Erythroblast (primary cell): ENCODE measurements at regions not wholly inside any gene's neighbourhood (a gene's known extent, or its start where the extent isn't known, plus 50 kb on each side); places are given as distances from the start of the nearest gene placed in this dataset.

Experiments
- DNase-seq, 2 experiments: peaks; one replicate each; lab custom pipeline; 2025; lab: John Stamatoyannopoulos, UW
- GATA1 ChIP-seq: IDR thresholded peaks from 2 replicates; pipeline ENCODE4 v1.6.1; 2011; ENCODE audit warnings: low read depth, mild to moderate bottlenecking, control low read depth, low read length, moderate library complexity
- POLR2A ChIP-seq: IDR thresholded peaks from 2 replicates; pipeline ENCODE4 v1.6.1; 2011; ENCODE audit warnings: mild to moderate bottlenecking, low read length

- TF ChIP-seq POLR2A (no peak), GATA1 (no peak)
- no peak for DNase-seq
Observed at GRCh38 chr18:44134447-44134846, 546.2 kb upstream of the SETBP1 start.

DNA sequence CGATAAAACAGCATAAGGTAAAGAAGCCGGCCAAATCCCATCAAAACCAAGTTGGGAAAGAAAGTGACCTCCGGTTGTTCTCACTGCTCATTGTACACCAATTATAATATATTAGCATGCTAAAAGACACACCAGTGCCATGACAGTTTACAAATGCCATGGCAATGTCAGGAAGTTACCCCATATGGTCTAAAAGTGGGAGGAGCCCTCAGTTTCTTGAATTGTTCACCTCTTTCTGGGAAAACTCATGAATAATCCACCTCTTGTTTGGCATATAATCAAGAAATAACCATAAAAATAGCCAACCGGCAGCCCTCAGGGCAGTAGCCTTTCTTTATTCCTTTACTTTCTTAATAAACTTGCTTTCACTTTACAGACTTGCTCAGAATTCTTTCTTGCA, 544.9 kb upstream of the SETBP1 start:
- no peak for TF ChIP-seq GATA1
- no peak for TF ChIP-seq POLR2A
- DNase-seq: no peak

- no peak for TF ChIP-seq POLR2A
- no peak for TF ChIP-seq GATA1
- DNase-seq: no peak
Observed at GRCh38 chr18:44136326-44136725, 544.4 kb upstream of the SETBP1 start.

GRCh38 chr18:44143072-44143471, 537.6 kb upstream of the SETBP1 start:
- no peak for TF ChIP-seq GATA1
- no peak for TF ChIP-seq POLR2A
- no peak for DNase-seq

DNA sequence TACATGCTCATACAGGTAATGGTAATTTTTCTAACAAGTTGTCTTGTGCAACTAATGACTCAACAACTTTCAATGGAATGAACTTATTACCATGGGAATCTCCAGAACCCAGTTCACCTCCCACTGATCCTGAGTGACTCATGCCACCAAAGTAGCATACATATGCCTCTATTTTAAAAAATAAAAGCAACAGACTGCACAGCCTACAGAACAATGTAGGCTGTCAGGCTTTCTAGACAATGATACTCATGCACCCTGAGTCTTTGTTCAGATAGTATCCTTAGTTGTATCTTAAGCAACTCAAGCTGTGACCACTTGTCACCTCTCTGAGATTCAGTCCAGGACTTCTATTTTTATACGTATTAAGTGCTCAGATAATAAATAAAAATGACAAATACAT, 531.0 kb upstream of the SETBP1 start:
- TF ChIP-seq POLR2A (no peak), GATA1 (no peak)

GRCh38 chr18:44153981-44154380, 526.7 kb upstream of the SETBP1 start:
- TF ChIP-seq POLR2A (no peak), GATA1 (no peak)

More for the DNA sequence above, 531.0 kb upstream of the SETBP1 start:
- no peak for DNase-seq

DNA sequence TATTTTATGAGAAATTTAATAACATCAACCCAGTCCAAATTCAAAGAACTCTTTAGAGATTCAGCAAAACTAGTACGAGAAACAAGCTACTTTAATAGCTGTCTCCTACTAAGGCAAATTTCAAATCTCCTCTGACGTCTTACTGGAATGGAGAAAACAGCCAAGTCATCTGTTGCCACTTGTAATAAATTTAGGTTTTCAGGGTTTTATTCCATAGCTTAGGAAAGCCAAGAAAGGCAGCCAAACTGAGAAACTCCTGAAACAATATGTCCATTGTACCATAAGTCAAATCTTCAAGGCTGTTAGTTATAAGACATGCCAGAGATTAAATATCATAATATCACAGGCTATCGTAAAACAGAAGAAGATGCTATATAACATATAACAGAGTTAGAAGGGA, 524.6 kb upstream of the SETBP1 start:
- DNase-seq: no peak

More at GRCh38 chr18:44153981-44154380, 526.7 kb upstream of the SETBP1 start:
- DNase-seq: no peak

DNA sequence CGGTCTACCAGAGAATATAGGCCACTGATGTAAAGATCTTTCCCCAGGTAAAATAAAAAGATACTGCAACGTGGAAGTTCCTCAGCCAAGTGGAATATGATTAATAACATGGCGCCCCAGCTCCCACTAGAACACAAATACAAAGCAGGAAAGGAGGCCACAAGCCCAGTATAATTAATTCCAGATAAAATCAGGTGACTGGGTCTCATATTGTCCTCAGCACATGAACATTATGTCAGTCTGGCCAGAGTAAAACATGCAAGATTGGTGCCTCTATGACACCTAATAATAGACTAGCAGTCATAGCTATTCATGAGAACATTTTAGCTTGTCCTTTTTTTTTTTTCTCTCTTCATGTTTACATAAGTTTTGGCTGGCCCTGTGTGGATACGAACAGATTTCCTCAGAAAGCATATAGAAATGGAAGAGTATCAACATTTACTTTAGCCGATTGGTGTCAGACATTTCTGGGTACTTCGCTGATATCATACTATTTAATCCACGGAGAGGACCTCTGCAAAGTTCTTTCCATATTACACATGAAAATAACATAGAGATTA, 523.8 kb upstream of the SETBP1 start:
- DNase-seq: no peak
- TF ChIP-seq GATA1 (no peak), POLR2A (no peak)

More for the DNA sequence above, 524.6 kb upstream of the SETBP1 start:
- TF ChIP-seq POLR2A: no peak
- no peak for TF ChIP-seq GATA1

GRCh38 chr18:44170208-44170880, 510.3 kb upstream of the SETBP1 start:
- DNase-seq: no peak
- TF ChIP-seq GATA1: no peak
- no peak for TF ChIP-seq POLR2A

GRCh38 chr18:44171301-44171700, 509.4 kb upstream of the SETBP1 start:
- no peak for TF ChIP-seq POLR2A
- TF ChIP-seq GATA1: no peak
- no peak for DNase-seq

DNA sequence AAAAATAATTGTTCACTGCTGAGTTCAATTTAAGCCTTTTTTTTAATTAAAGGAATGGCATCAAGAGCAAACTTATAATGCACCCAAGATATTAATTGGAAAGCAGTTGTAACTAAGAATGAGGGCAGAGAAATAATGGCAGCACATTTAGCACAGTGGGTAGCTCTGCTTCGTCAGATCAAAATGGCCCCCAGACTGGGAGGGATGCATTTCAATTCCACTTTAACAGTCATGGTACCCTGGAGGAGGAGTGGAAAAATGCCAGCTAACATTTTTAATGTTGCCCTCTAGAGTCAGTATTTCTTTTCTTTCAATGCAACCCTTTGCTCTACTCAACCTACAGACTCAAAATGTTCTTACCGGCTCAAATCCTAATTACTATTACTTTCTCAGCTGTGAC, 504.8 kb upstream of the SETBP1 start:
- no peak for DNase-seq

GRCh38 chr18:44178476-44178875, 502.2 kb upstream of the SETBP1 start:
- no peak for DNase-seq
- no peak for TF ChIP-seq GATA1
- TF ChIP-seq POLR2A: no peak

More for the DNA sequence above, 504.8 kb upstream of the SETBP1 start:
- no peak for TF ChIP-seq POLR2A
- no peak for TF ChIP-seq GATA1

GRCh38 chr18:44179693-44180092, 501.0 kb upstream of the SETBP1 start:
- no peak for DNase-seq
- TF ChIP-seq POLR2A (no peak), GATA1 (no peak)

GRCh38 chr18:44180683-44181082, 500.0 kb upstream of the SETBP1 start:
- no peak for DNase-seq

More at GRCh38 chr18:44180683-44181082, 500.0 kb upstream of the SETBP1 start:
- TF ChIP-seq POLR2A (no peak), GATA1 (no peak)
